ENCODE measurements at regions not wholly inside any gene's neighbourhood (a gene's known extent, or its start where the extent isn't known, plus 50 kb on each side); places are given as distances from the start of the nearest gene placed in this dataset.
A peak's percentile ranks its signal among the peaks of the same experiment; 100 is the strongest.
"Not testable (repeated sequence)": the region's sequence is repeated elsewhere in the genome, so short reads cannot be mapped to it uniquely, and the experiment has no call there.

- FAIRE-seq, result no peak
- DNase-seq (ENCODE audit: extremely low spot score, insufficient read length, low read depth), result no peak
Measured at GRCh38 chr12:76186131-76186906, 101.8 kb upstream of the NAP1L1 start.

- FAIRE-seq, result peak; percentile 70
- DNase-seq (ENCODE audit: extremely low spot score, insufficient read length, low read depth), result no peak
Measured at GRCh38 chr12:76183459-76184186, 99.1 kb upstream of the NAP1L1 start.

DNA sequence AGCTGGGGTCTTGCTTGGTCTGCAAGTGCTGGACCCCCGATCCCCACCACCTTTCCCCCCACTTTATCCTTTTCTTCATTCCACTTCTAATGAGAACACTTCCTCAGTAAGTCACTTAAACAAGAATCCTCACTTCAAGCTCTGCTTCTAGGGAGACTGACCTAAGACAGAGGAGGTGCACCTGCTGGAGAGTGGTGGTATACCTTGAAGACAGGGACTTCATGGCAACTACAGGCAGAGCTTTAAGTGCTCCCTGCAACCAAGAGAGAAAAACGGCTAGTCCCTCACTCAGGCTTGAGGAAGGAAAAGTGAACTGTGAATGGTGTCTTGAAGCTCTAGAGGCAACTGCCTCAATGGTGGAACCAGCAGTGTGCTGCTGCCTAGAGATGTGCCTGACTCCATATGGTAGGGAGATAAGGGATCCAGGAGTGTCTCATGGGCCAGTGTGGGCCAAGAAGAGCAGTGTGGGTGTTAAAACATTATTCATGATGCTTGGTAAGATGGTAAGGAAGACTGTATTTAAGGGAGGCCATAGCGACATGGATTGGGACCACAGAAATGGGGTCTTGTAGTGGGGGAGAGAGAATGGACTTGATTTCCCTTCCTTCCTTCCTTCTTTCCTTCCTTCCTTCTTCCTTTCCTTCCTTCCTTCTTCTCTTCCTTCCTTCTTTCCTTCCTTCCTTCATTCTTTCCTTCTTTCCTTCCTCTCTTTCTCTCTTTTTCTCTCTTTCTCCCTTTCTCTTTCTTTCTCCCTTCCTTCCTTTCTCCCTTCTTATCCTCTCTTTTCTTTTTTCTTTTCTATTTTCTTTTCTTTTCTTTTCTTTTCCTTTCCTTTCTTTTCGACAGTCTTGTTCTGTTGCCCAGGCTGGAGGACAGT is 96.2 kb upstream of the NAP1L1 start:
- FAIRE-seq (no peak), DNase-seq (ENCODE audit: extremely low spot score, insufficient read length, low read depth) (no peak)

DNA sequence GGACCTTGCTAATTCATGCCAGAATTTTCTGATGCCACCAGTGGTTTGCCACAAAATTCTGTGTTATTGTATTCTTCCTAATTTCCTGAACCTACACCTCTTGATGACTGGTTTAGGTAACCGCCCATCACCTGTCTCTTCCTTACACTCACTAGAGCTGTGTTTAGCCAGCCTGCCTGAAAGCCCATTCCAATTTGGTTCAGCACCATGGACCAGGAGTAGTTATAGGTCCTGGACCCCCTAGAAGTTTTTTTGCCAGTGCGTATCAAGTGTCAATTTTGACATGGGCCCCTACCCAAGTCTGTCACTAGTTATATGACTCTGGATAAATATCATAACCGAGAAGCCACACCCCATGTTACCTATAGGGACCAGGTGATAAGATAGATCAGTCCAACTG is 94.0 kb upstream of the NAP1L1 start:
- FAIRE-seq (no peak), DNase-seq (ENCODE audit: extremely low spot score, insufficient read length, low read depth) (no peak)

- FAIRE-seq (no peak), DNase-seq (ENCODE audit: extremely low spot score, insufficient read length, low read depth) (no peak)
Measured at GRCh38 chr12:76177821-76178220, 93.3 kb upstream of the NAP1L1 start.

- DNase-seq (ENCODE audit: extremely low spot score, insufficient read length, low read depth), result no peak
- FAIRE-seq, result no peak
Measured at GRCh38 chr12:76176940-76177339, 92.5 kb upstream of the NAP1L1 start.

- DNase-seq (ENCODE audit: extremely low spot score, insufficient read length, low read depth); FAIRE-seq: not testable (repeated sequence)
Measured at GRCh38 chr12:76175946-76176345, 91.5 kb upstream of the NAP1L1 start.

- FAIRE-seq, result no peak
Measured at GRCh38 chr12:76173756-76174155, 89.3 kb upstream of the NAP1L1 start.

DNA sequence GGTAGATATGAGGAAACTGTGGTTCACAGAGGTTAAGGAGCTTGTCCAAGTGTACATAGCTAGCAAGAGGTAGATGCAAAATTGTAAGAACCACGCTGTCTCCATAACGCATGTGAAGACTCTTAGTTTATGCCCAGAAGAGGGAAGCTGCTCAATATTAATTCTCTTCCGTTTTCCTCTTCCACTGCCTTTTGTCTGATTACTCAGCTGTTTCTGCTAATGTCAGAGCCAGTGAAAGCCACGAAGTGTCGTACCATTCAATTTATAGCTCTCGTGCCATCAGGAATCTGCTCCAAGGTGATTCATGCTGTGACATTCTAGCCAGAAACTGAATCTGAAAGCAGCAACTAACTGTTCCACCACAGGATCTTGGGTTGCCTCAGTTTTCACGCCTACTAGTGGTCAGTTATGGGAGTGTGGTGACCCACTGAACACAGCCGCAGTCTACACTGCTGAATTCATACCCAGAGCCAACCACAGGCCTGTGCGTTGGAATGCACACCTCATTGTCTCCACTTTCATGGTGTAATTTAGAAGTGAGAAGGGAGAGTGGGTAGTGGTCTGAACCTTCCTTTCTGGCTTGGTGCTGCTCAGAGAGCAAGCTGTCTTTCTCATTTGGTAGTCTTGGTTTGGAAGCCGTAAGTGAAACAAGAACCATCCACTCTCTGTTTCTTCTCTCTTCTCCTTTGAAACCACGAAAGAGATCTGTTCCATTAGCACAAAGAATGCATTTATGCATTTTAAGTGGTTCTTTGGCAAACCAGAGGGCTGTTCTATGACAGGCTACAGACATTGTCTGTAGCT is 74.2 kb upstream of the NAP1L1 start:
- no peak for DNase-seq (ENCODE audit: extremely low spot score, insufficient read length, low read depth)
- peak; percentile 96 for FAIRE-seq

More at GRCh38 chr12:76173756-76174155, 89.3 kb upstream of the NAP1L1 start:
- DNase-seq (ENCODE audit: extremely low spot score, insufficient read length, low read depth), result no peak

DNA sequence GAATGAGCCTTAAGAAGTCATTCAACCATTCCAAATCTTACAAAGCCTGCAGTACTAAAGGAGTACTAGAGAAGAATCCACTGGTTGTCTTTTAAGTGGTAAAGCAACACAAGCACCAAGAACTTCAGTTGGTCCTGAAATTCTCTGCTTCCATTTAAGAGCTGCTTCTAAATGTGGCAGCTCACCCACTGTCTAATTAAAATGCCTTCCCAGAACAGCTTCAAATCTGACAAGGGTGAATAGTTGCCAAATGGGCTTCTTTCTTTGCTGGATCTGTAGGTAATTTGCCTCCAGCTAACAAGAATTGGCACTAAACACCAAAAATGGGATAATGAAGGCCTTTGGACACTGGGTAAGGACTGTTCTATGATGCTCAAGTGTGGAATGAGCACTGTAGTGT is 72.2 kb upstream of the NAP1L1 start:
- DNase-seq (ENCODE audit: extremely low spot score, insufficient read length, low read depth) (no peak), FAIRE-seq (no peak)

GRCh38 chr12:76156314-76156713 is 71.8 kb upstream of the NAP1L1 start:
- FAIRE-seq, result no peak
- no peak for DNase-seq (ENCODE audit: extremely low spot score, insufficient read length, low read depth)

GRCh38 chr12:76155157-76155670 is 70.7 kb upstream of the NAP1L1 start:
- FAIRE-seq, result no peak
- DNase-seq (ENCODE audit: extremely low spot score, insufficient read length, low read depth), result no peak

DNA sequence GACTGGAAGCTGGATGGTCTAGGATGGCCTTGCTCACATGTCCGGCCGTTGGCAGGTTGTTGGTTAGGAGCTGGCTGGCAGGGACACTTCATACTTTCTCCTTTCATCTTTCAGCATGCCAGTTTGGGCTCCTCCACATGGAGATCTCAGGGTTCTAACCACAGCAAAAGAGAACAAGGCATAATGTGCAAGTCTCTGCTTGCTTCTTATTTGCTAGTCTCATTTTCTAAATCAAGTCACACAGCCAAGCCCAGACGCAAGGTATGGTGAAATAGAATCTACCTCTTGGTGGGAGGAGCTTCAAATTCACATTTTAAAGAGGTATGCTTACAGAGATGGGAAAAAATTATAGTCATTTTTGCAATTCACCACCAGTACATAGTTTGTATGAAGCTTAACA is 69.1 kb upstream of the NAP1L1 start:
- DNase-seq (ENCODE audit: extremely low spot score, insufficient read length, low read depth), result no peak
- no peak for FAIRE-seq

DNA sequence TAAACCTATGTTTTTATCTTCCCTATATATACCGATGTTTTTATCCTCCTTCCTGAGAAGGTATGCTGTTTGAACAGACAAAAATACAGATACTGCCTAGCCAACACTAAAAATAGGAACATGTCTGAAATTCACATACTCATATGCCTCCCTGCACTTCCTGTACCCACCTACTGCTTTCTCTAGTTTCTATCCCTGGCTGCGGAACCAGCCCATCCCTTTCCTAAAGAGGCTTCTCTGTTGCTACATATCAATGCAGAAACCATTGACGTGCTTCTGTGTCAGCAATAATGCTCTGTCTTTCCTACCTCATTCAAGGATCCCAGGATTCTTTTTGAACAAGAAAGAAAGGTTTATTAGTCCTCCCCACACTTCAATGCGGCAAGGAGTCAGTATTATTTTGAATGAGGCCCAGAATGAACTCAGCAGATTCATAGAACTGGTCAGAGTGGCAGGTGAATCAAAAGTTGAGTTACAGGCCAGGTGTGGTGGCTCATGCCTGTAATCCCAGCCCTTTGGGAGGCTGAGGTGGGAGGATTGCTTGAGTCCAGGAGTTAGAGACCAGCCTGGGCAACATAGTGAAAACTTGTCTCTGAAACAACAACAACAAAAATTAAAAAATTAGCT is 67.8 kb upstream of the NAP1L1 start:
- FAIRE-seq, result peak; percentile 73

DNA sequence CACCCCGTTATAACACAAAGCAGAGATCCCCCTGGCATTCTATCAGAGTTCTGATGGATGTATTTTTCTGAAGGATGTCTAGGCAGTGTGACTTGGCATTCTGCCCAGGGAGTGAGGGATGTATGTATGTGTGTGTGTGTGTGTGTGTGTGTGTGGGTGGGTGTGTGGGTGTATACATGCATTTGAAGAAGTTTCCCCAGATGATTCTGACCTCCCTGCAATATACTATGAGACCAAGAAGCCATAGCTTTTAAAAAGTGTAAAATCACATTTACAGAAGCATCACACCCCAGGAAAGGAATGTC is 59.7 kb upstream of the NAP1L1 start:
- FAIRE-seq (no peak), DNase-seq (ENCODE audit: extremely low spot score, insufficient read length, low read depth) (no peak)

More for the DNA sequence above, 67.8 kb upstream of the NAP1L1 start:
- DNase-seq (ENCODE audit: extremely low spot score, insufficient read length, low read depth), result no peak

DNA sequence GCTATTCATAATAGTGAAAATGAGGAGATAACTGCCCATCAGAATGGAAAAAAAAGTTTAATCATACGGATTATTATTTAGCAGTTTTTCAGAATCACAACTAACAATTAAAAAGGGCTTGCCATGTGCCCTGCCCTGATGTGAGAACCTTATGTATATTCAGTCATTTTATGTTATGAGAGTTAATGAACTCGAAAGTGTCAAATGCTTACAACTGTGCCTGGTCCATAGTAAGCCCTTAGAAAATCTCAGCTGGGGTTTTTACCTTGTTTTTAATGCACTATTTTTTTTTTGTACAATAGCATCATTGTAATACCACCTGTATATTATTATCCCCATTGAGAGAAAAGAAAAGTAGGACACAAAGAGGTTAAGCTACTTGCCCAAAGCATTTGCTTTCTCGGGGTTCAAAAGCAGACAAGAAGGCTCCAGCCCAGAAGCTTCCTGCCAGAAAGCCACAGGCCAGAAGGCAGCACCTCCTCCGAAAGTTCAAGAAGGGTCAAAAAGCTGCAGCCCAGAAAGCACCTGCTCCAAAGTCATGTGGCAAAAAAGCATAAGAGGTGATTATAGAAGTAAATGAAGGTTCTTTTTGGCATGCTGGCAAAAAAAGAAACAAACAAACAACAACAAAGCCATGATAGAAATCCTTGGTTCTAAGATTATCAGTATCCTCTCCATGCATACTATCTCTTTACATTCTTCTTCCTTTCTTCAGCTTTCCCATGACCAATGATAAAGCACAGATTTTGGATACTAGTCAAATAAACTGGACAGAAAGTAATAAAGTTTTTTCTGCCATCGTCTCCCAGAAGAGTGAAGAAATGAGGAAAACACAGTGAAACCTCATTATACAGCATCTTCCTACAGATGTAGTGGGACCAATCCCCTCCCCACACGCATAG is 59.1 kb upstream of the NAP1L1 start:
- no peak for DNase-seq (ENCODE audit: extremely low spot score, insufficient read length, low read depth)
- peak; percentile 86 for FAIRE-seq

GRCh38 chr12:76142305-76142704 is 57.8 kb upstream of the NAP1L1 start:
- FAIRE-seq, result no peak
- DNase-seq (ENCODE audit: extremely low spot score, insufficient read length, low read depth), result no peak

DNA sequence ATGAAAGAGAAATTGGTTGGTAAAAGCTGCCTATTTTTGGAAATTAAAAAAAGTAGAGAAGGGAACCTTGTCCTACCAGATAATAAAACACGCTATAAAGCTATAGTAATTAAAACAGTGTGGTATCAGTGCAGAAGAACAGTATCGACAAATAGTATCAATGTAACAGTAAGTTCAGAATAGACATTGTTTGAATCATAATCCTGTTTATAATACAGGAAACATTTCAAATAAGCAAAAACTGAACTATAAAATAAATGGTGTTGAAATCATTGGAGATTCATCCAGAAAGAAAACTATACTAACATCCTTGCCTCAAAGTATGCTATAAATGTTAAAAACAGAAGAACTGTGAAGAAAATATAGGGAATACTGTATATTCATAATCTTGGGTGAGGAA is 54.2 kb upstream of the NAP1L1 start:
- DNase-seq (ENCODE audit: extremely low spot score, insufficient read length, low read depth) (no peak), FAIRE-seq (no peak)

Measured in GM18507 (cell line).